ENCODE measurements at regions not wholly inside any gene's neighbourhood (a gene's known extent, or its start where the extent isn't known, plus 50 kb on each side); places are given as distances from the start of the nearest gene placed in this dataset.
"Not testable (repeated sequence)": the region's sequence is repeated elsewhere in the genome, so short reads cannot be mapped to it uniquely, and the experiment has no call there.

GRCh38 chr4:152051332-152051731 is 290.5 kb upstream of the GATB start:
- not testable (repeated sequence) for DNase-seq

DNA sequence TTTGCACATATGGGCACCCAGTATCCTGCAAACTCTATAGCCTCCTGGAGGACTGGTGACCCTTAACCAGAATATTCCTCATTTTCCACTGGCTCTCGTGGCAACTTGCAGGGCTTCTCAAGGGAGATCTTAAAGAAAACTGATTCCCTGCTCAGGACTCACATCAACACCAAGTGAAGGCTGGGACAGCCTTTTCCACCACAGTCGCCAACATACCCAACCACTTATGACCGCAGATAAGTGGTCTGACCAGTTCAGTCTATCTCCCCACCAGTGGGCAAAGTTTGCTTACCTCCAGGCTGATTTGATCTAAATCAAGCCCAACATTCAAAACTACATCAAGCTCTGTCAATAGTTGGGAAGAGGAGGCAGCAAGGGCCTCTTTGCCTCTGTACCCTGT is 289.3 kb upstream of the GATB start:
- DNase-seq, result no peak

DNA sequence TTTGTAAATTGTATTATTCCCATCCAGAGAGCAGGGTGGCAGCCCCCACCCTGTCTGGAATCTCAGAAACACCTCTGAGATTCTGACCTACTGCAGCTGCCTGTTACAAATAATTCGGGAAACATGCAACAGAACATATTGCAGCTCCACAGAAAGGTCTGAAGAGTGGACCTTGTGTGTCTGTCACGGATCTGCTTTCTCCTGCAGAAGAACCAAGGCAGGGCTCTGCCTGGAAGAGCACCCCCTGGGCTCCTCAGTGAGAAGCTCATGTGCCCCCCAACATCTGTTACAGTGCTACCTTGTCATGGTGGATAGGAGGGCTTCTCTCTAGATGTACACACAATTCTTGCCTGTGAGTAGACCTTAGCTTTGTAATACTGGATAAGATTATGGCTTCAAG is 286.6 kb upstream of the GATB start:
- no peak for DNase-seq

DNA sequence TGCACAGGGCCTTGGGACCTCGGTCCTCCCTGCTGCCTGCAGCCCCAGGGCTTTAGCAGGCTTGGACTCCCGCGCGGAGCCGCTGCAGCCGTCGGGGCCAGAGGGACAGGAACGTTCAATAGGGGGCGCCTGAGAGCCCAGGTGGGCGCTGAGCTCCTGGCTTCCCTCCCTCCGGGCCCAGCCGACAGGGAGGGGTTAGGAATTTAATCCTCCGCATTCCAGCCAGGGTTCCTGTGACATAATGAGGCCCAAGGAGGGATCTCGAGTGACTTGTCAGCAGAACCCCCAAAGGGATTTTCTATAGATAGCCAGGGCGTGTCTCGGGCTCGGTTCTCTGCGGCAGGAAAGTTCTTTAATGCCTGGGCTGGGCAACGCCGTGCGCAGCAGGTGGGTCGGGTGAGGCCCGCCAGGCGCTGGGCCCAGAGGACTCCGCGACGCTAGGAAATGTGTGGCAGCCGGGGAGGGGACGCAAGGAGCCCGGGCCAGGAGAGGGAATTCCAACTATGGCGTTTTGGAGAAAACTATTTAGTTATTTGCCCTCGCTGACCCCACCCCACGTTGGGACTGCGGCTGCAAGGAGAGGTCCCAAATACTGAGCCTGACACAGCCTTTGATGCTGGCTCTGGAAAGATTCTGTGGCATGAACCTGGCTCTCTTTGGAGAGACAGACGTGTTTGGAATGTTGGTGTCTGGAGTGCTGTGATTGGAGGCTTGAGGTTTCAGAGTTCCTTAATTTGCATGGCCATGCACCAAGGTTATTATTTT is 285.2 kb upstream of the GATB start:
- DNase-seq, result no peak

DNA sequence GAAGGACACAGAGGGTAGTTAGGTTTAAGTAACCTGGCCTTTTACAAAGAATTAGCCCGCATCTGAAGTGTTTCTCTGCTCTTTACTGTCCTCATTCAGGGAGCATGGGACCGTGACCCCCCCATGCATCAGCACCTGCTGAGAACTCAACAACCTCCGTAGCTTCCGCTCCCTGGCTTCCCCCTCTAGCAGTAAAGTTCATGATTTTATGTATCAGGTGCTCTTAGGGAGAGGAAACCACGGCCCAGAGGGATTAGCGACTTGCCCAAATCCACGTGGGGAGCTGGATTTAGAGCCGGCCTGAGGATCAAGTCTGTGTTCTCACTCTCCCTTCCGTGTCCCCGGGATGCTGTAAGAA is 284.6 kb upstream of the GATB start:
- DNase-seq, result no peak

GRCh38 chr4:152044331-152045036 is 283.7 kb upstream of the GATB start:
- DNase-seq, result no peak

DNA sequence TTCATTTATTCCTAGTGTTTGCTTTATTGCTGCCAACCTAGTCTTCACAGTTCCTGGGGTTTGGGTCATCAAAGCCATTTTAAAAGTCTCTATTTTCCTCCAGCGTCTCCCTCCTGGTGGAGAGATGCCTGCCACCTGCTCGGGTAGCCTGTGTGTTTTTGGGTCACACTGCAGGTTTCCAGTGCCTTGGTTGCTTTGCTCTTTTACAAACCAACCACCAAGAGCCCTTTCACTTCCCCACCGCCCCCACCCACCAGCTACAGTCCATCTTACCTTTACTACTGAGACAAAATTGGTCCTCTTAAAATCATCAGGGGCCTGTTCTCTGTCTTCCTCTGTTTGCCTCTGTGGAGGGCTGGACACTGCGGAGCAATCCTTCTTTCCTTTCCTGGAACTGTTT is 280.5 kb upstream of the GATB start:
- DNase-seq, result no peak

DNA sequence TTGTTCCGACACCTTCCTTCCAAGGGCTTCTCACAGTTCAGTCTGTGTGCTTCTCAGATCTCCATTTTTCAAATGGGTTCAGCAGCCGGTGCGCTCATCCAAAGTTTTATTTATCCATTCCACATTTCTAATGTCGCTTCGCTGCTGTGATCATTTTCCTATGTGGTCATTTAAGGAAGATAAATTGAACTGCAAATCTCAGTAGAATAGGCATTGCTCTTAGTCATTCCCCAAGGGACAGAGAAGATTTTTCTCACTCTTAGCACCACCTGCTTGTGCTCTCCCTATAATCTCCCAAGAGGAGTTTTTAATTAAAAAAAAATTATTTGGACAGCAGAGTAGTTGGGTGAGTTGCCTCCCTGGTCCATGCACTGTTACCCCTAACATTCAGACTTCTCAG is 278.9 kb upstream of the GATB start:
- no peak for DNase-seq

DNA sequence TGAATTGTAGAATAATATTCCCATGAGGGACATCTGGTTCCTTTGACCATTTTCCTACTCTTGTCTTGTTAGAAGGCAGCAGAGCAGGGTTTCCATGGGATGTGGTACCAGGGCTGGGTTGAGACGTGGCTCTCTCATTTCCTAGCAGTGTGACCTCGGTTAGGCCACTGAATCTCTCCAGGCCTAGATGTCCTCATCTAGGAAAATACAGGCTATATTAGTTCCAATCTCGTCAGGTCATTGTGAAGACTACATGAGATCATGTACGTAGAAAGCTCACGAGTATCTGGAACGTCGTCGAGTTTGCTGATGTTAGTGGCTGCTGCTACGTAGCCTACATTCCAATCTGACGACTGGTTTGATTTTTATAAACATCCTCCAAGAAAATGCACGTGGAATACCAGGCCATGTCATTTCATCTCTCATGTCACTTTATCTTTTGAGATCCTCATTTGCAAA is 278.2 kb upstream of the GATB start:
- no peak for DNase-seq

GRCh38 chr4:152038238-152038637 is 277.4 kb upstream of the GATB start:
- no peak for DNase-seq

DNA sequence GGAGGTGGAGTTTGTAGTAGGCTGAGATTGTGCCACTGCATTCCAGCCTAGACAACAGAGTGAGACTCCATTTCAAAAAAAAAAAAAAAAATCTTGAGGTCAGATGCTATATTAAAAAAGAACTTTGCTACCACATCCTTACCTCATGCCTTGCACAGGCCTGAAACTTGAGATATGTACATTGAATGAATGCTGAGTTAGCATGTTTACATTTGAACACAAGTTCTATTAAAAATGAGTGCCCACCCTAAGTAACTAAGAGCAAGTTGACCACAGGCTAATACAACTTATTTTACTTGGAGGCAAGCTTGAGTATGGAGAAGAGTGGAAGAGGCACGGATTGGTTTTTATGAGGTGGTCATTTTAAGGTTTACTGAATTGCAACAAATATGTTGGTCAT is 276.6 kb upstream of the GATB start:
- no peak for DNase-seq

DNA sequence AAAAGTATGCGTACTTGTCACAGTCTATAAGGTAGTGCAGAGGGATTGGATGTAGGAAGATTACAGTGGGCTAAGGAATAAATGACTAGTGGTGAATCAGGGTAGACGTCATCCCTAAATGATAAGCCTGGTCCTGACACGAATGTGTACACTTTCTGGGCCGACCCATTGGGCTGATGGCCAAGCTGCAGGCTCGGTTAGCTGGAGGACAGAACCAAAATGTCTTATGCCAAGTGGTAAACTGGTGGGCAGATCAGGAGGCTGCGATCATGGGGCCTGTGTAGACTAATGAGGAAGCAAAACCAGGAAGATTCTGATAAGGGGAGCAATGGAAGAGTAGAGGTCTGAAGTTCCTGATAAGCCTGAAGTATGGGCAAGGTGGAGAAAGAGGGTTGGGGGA is 272.8 kb upstream of the GATB start:
- DNase-seq, result no peak

DNA sequence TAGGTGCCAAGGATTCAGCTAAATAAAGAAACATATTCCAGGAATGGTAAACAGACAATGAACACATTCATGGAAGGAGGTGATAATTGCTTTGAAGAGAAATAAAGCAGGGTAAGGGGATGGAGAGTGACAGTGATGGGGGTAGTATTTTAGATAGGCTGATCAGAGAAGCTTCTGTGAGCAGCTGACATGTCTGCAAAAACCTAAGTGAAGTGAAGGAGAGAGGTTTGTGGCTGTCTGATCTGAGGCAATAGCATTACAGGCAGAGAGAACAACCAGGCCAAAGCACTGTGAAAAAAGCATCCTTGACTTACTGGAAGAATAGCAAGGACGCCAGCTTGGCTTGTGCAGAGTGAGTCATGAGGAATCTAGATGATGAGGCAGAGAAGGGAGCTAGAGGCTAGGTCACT is 271.9 kb upstream of the GATB start:
- DNase-seq, result no peak

GRCh38 chr4:152029631-152030030 is 268.8 kb upstream of the GATB start:
- DNase-seq, result no peak

DNA sequence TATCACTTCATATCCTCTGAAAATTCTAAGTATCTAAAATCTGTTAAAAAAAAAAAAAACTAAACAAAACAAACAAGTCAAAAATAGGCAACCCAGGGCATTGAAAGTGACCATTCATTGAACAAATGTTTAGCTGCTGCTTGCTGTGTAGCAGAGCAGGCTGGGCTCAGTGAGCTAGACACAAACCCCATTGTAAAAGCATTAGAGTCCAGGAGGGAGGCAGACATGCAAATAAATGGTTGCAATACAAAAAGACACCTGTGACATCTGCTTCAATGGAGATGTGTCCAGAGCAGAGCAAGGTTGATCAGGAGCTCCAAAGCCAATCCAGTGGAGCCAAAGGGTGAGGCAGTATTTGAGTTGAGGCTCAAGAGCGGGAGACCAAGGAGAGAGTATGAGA is 267.3 kb upstream of the GATB start:
- no peak for DNase-seq

- no peak for DNase-seq
Measured at GRCh38 chr4:152024881-152025280, 264.1 kb upstream of the GATB start.

DNA sequence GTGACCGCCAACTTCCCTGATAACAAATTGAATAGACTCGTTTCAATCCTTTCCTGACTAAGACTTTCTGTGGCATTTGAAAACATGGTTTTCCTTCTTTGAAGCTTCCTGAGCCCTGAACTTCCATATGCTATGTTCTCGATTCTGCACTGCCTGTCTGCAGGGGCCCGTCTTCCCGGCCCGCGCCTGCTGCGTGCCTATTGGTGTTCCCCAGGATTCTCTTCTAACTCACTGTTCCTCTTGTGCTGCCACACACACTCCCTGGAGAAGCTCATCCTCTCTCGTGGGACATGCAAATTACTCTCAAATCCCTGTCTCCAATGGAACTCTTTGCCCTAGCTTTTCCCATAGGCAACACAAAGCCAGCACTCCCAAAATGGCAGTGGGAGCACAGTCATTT is 262.9 kb upstream of the GATB start:
- no peak for DNase-seq

- no peak for DNase-seq
Measured at GRCh38 chr4:152022543-152022942, 261.7 kb upstream of the GATB start.

DNA sequence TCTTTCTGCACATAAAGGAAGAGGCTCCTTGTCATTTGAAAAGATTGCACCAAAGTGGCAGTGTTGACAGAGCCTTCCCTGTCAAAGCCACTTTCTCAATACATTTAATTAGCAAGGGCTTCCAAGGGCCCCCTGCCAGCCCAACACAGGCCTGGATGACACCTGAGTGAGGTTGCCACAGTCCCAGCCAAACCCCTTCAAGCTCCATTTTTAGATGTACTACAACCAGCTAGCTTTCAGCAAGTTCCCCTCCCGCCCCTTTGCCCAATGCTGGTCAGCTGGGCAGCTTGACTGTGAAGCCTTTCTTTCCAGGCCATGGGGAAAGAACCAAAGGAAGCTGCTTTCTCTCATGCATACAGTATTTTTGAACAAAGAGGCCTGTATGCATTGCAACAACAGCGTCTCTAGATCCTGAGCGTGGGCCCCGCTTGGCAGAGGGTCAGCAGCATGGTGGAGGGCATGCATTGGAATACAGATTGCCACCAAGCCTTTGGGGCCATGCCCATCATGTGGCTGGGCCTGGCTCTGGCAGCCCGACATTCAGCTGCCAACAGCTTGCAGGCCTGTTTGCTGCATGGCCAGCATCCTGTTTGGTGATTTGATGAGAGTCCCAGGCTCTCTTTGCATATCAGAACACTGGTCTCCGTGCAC is 261.1 kb upstream of the GATB start:
- no peak for DNase-seq

- DNase-seq, result no peak
Measured at GRCh38 chr4:152020073-152020472, 259.3 kb upstream of the GATB start.

- DNase-seq, result no peak
Measured at GRCh38 chr4:152016303-152016620, 255.5 kb upstream of the GATB start.

GRCh38 chr4:152015597-152016302 is 254.9 kb upstream of the GATB start:
- no peak for DNase-seq

DNA sequence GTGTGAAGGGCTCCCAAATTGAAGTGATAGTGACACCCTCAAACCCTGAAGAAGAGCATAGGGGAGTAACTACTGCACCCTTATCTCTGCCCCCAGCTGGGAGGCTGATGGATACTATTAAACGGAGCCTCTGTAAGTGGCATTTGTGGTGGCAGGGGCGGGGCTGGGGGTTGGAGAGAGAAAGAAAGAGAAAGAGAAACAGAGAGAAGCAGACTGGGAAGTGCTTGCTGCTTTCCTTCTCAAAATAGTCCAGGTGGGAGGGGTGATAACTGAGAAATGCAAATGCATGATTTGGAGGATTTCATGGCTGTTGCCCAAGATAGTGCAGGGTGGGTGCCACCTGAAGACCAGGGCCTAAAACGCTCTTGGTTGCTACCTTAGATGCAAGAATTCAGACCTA is 253.5 kb upstream of the GATB start:
- DNase-seq, result no peak

GRCh38 chr4:152011469-152011868 is 250.7 kb upstream of the GATB start:
- no peak for DNase-seq
